ENCODE measurements at regions not wholly inside any gene's neighbourhood (a gene's known extent, or its start where the extent isn't known, plus 50 kb on each side); places are given as distances from the start of the nearest gene placed in this dataset.

DNA sequence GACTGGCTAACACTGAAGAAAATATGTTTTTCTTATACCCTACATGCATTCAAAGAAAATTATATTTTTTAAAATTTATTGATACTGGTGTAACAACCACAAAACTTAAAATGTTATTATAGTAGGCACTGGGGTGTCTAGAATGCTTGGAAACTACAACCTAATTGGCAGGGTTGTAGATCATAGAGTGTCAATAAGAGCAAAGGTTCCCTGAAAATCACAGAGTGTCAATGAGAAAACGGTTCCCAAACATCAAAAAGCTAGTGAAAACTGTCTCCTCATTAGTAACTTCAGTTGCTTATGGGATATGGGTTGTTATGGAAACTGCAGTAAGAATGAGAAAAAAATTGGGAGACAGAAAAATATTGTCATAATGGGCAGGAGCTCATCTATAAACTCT, 214.4 kb upstream of the CCNG1 start:
- TF ChIP-seq EZH2 (IDR thresholded peaks at IDR 0.05; ENCODE audit: borderline replicate concordance, insufficient read depth, low read depth, low read length, poor library complexity, severe bottlenecking): no peak
- TF ChIP-seq, protein P1, sequence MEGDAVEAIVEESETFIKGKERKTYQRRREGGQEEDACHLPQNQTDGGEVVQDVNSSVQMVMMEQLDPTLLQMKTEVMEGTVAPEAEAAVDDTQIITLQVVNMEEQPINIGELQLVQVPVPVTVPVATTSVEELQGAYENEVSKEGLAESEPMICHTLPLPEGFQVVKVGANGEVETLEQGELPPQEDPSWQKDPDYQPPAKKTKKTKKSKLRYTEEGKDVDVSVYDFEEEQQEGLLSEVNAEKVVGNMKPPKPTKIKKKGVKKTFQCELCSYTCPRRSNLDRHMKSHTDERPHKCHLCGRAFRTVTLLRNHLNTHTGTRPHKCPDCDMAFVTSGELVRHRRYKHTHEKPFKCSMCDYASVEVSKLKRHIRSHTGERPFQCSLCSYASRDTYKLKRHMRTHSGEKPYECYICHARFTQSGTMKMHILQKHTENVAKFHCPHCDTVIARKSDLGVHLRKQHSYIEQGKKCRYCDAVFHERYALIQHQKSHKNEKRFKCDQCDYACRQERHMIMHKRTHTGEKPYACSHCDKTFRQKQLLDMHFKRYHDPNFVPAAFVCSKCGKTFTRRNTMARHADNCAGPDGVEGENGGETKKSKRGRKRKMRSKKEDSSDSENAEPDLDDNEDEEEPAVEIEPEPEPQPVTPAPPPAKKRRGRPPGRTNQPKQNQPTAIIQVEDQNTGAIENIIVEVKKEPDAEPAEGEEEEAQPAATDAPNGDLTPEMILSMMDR (IDR thresholded peaks at IDR 0.05): no peak

Measured in B cell (primary cell).